Endothelial cell of umbilical vein (primary cell): ENCODE measurements at regions not wholly inside any gene's neighbourhood (a gene's known extent, or its start where the extent isn't known, plus 50 kb on each side); places are given as distances from the start of the nearest gene placed in this dataset.

Source experiments
- BruUV-seq: library from RNA; stranded (reverse); fragments of 400-500 nt; replicated peaks from 2 replicates; lab custom pipeline; 2021; lab: Mats Ljungman, UMichigan
- CTCF ChIA-PET: fragments of 300-600, 350-600 bp; sonication (Branson Sonifier 250); formaldehyde crosslinking; loops from one replicate; lab custom pipeline; 2021; ENCODE audit warnings: antibody characterized with exemption, inconsistent platforms; lab: Charles Lee
- POLR2A ChIA-PET: fragments of 300-600, 350-600 bp; sonication (Branson Sonifier 250); formaldehyde crosslinking; loops from one replicate; lab custom pipeline; 2021; ENCODE audit warnings: antibody characterized with exemption, inconsistent platforms; lab: Charles Lee
- DNase-seq: peaks from one replicate; pipeline ENCODE4 v3.0.0-alpha.2; 2011; ENCODE audit warnings: low read depth, low spot score
- FAIRE-seq: peaks from 2 replicates; lab custom pipeline; 2011; peaks lifted over from hg19 to GRCh38; lab: Jason Lieb, UNC
- H2AFZ ChIP-seq: 2 replicates; pipeline ENCODE4 v1.6.0; 2012; ENCODE audit warnings: low read depth, low read length, control low read depth, inconsistent platforms
- H3K27ac ChIP-seq: 2 replicates; pipeline ENCODE4 v1.5.1; 2011; ENCODE audit warnings: low read depth, mild to moderate bottlenecking, control low read depth, low read length, moderate library complexity; ENCODE audit not compliant: insufficient read depth
- H3K27me3 ChIP-seq, 2 experiments: 2 replicates each; pipeline versions ENCODE4 v1.6.0 to v1.6.1; 2011; ENCODE audit warnings: low read length in 2 of 2, mixed read lengths in 1 of 2; ENCODE audit not compliant: control insufficient read depth in 2 of 2, insufficient read depth in 2 of 2
- H3K36me3 ChIP-seq, 2 experiments: 2 replicates in 1 of 2; 3 replicates in 1 of 2; pipeline ENCODE4 v1.5.1; 2011; ENCODE audit warnings: low read length in 2 of 2, mild to moderate bottlenecking in 1 of 2, moderate library complexity in 1 of 2; ENCODE audit not compliant: control insufficient read depth in 2 of 2, insufficient read depth in 2 of 2; ENCODE audit errors: extremely low read depth in 1 of 2
- H3K4me1 ChIP-seq: 3 replicates; pipeline ENCODE4 v1.5.1; 2011; ENCODE audit warnings: mild to moderate bottlenecking, low read length; ENCODE audit not compliant: control insufficient read depth, insufficient read depth; ENCODE audit errors: extremely low read depth
- H3K4me2 ChIP-seq: 2 replicates; pipeline ENCODE4 v1.6.1; 2011; ENCODE audit warnings: low read length, control low read depth, mixed read lengths; ENCODE audit not compliant: insufficient read depth
- H3K4me3 ChIP-seq, 3 experiments: fragments of 200-600 bp in 1 of 3; sonication (generic), shearing (Covaris generic) in 1 of 3; replicated peaks in 1 of 3; 2 replicates each; pipeline ENCODE4 v1.5.1; 2011 to 2016; ENCODE audit warnings: control low read depth in 3 of 3, low read length in 3 of 3, mild to moderate bottlenecking in 2 of 3, inconsistent platforms in 1 of 3, low read depth in 1 of 3, moderate library complexity in 1 of 3; ENCODE audit not compliant: insufficient read depth in 1 of 3
- H3K79me2 ChIP-seq: 2 replicates; pipeline ENCODE4 v1.6.0; 2012; ENCODE audit warnings: low read length, inconsistent platforms; ENCODE audit not compliant: control insufficient read depth, insufficient read depth
- H3K9ac ChIP-seq: replicated peaks from 2 replicates; pipeline ENCODE3; 2011; ENCODE audit warnings: low read length, control low read depth; ENCODE audit not compliant: insufficient read depth; ENCODE audit errors: extremely low read depth
- H3K9me1 ChIP-seq: replicated peaks from 3 replicates; pipeline ENCODE4 v1.6.0; 2011; ENCODE audit warnings: mild to moderate bottlenecking, low read length; ENCODE audit not compliant: control insufficient read depth, insufficient read depth; ENCODE audit errors: extremely low read depth
- H3K9me3 ChIP-seq: replicated peaks from 2 replicates; pipeline ENCODE4 v1.5.1; 2012; ENCODE audit warnings: low read length, inconsistent platforms; ENCODE audit not compliant: control insufficient read depth, insufficient read depth
- H4K20me1 ChIP-seq: replicated peaks from 2 replicates; pipeline ENCODE3; 2011; ENCODE audit warnings: mild to moderate bottlenecking, low read length; ENCODE audit not compliant: control insufficient read depth, insufficient read depth; ENCODE audit errors: extremely low read depth
- CTCF ChIP-seq, 2 donors: IDR thresholded peaks; 1 replicate in 1 of 2; 2 replicates in 1 of 2; pipeline ENCODE4 v1.5.1; 2011; ENCODE audit warnings: low read length in 2 of 2, mild to moderate bottlenecking in 2 of 2, moderate library complexity in 2 of 2, control low read depth in 1 of 2, inconsistent platforms in 1 of 2, low read depth in 1 of 2; ENCODE audit not compliant: insufficient read depth in 1 of 2; ENCODE audit errors: extremely low read depth in 1 of 2
- EZH2 ChIP-seq: IDR thresholded peaks from 2 replicates; pipeline ENCODE4 v1.6.1; 2012; ENCODE audit warnings: borderline replicate concordance, low read depth, mild to moderate bottlenecking, moderate library complexity, low read length, inconsistent platforms; ENCODE audit not compliant: severe bottlenecking
- FOS ChIP-seq: IDR thresholded peaks from 2 replicates; pipeline ENCODE4 v1.6.1; 2011; ENCODE audit warnings: mild to moderate bottlenecking, low read length, moderate library complexity, borderline replicate concordance; ENCODE audit not compliant: insufficient read depth
- GATA2 ChIP-seq: IDR thresholded peaks from 2 replicates; pipeline ENCODE4 v1.7.0; 2011; ENCODE audit warnings: low read depth, mild to moderate bottlenecking, moderate library complexity, mixed read lengths, low read length; ENCODE audit not compliant: insufficient read length, insufficient read depth
- JUN ChIP-seq: IDR thresholded peaks from 2 replicates; pipeline ENCODE4 v1.6.1; 2011; ENCODE audit warnings: borderline replicate concordance, low read depth; ENCODE audit not compliant: insufficient read length, insufficient read depth
- MAX ChIP-seq: IDR thresholded peaks from 2 replicates; pipeline ENCODE4 v1.6.1; 2011; ENCODE audit not compliant: insufficient read depth, insufficient read length
- MYC ChIP-seq: IDR thresholded peaks from one replicate; pipeline ENCODE4 v1.6.1; 2011; ENCODE audit warnings: mild to moderate bottlenecking, low read depth, low read length
- POLR2A ChIP-seq: IDR thresholded peaks from 2 replicates; pipeline ENCODE4 v1.6.1; 2012; ENCODE audit warnings: low read depth, mild to moderate bottlenecking, control low read depth, low read length
- POLR2AphosphoS5 ChIP-seq: IDR thresholded peaks from 2 replicates; pipeline ENCODE4 v1.6.1; 2012; ENCODE audit warnings: low read depth, mild to moderate bottlenecking, control low read depth, low read length, moderate library complexity; ENCODE audit not compliant: insufficient read depth
- dilution Hi-C: fragments of 300-500 bp; cut with MboI; formaldehyde crosslinking; loops from one replicate; pipeline ENCODE4 v1.15.0; 2019; ENCODE audit warnings: low sequenced_read_pairs; ENCODE audit not compliant: extremely low pct_ligation_motif_present
- intact Hi-C: fragments of 100-400 bp; cut with micrococcal nuclease; formaldehyde crosslinking; loops from one replicate; pipeline ENCODE4 v1.10.0; 2022

DNA sequence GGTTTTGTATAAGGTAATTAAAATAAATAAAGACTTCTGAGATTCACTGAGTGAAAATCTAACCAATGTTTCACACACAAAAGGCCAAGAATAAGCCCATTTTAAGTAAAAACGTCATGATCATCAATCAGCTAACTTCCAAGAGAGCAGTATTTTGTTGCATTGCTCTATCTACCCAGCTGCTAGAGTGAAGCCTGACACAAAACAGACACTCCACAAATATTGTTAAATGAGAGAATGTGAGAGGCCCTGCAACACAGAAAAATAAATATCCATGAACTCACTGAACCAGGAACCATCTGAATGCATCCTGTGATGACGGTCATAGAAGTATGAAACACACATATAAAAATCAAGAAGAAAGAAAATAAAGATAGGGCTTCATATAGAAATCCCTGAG lies 358.6 kb upstream of the TMTC1 start:
- Histone ChIP-seq H3K9ac (no peak overlapping the region), H4K20me1 (no peaks in the 10 kb centered on the region), H3K4me3 (no peak overlapping the region), H3K79me2 (no peaks in the 10 kb centered on the region), H3K9me1 (no peaks in the 10 kb centered on the region), H3K9me3 (no peaks in the 10 kb centered on the region), H3K4me1 (no peaks in the 10 kb centered on the region), H3K36me3 (no peaks in the 10 kb centered on the region), H3K27me3 (no peaks in the 10 kb centered on the region), H3K27ac (no peak overlapping the region), H2AFZ (no peak overlapping the region), H3K4me2 (no peak overlapping the region)
- ChIA-PET CTCF (no interaction called here), POLR2A (no interaction called here)
- no peak for DNase-seq
- no TSS peak for BruUV-seq
- FAIRE-seq = no peak
- intact Hi-C loops (no loop called here), dilution Hi-C loops (no loop called here)
- no peak for TF ChIP-seq JUN
- TF ChIP-seq POLR2AphosphoS5 = no peak
- TF ChIP-seq GATA2 = no peak
- no peak for TF ChIP-seq CTCF (IDR thresholded peaks at IDR 0.05; ENCODE audit: extremely low read depth in 1 of 2, insufficient read depth in 1 of 2, low read depth in 1 of 2, low read length in 2 of 2)
- no peak for TF ChIP-seq MYC
- TF ChIP-seq MAX = no peak
- TF ChIP-seq FOS = no peak
- no peak for TF ChIP-seq POLR2A
- TF ChIP-seq EZH2 = no peak
